ENCODE measurements at regions not wholly inside any gene's neighbourhood (a gene's known extent, or its start where the extent isn't known, plus 50 kb on each side); places are given as distances from the start of the nearest gene placed in this dataset.

- Histone ChIP-seq H3K9ac (ENCODE audit: low read length) (no peak overlapping the region), H3K4me1 (ENCODE audit: control insufficient read depth in 1 of 2, insufficient read depth in 2 of 2, low read length in 2 of 2) (no peaks in the 10 kb centered on the region), H3K4me2 (ENCODE audit: low read length) (no peak overlapping the region), H3K27me3 (ENCODE audit: insufficient read depth, low read length) (no peaks in the 10 kb centered on the region), H3K79me2 (ENCODE audit: control insufficient read depth, insufficient read depth, low read length, poor library complexity) (no peaks in the 10 kb centered on the region), H4K12ac (ENCODE audit: low read depth, low read length) (no peak overlapping the region), H3K9me3 (ENCODE audit: insufficient read depth, low read depth, low read length) (no peaks in the 10 kb centered on the region), H3K18ac (ENCODE audit: low read length) (no peak overlapping the region), H2BK5ac (ENCODE audit: low read depth, low read length, poor library complexity) (no peak overlapping the region), H2AK5ac (ENCODE audit: low read length) (no peak overlapping the region), H3K23ac (ENCODE audit: low read length) (no peak overlapping the region), H4K8ac (ENCODE audit: low read depth, low read length) (no peak overlapping the region), H3K4me3 (ENCODE audit: low read depth, low read length) (no peak overlapping the region), H3K27ac (ENCODE audit: low read depth, low read length) (no peak overlapping the region), H3K79me1 (ENCODE audit: low read length) (no peaks in the 10 kb centered on the region), H2AFZ (ENCODE audit: insufficient read depth, low read length, poor library complexity) (no peak overlapping the region), H4K91ac (ENCODE audit: low read depth, low read length) (no peak overlapping the region), H2BK12ac (ENCODE audit: low read length) (no peak overlapping the region), H3K4ac (ENCODE audit: low read depth, low read length) (no peak overlapping the region), H3K36me3 (ENCODE audit: control insufficient read depth in 1 of 2, insufficient read depth in 2 of 2, low read length in 2 of 2) (no peaks in the 10 kb centered on the region), H2BK120ac (ENCODE audit: insufficient read depth, low read length, poor library complexity) (no peak overlapping the region), H3K14ac (ENCODE audit: low read length) (no peak overlapping the region)
- no CpG with 5 or more reads among the region's 6 CpGs for WGBS (ENCODE audit: extremely low coverage, insufficient coverage, insufficient read length)
- DNase-seq: no peak
Observed at GRCh38 chr4:179486570-179487335, 2044.5 kb upstream of the AGA start.

- H3K4me2 ChIP-seq (ENCODE audit: low read length): no peak overlapping the region
- H3K27me3 ChIP-seq (ENCODE audit: insufficient read depth, low read length): no peaks in the 10 kb centered on the region
- H3K4ac ChIP-seq (ENCODE audit: low read depth, low read length): no peak overlapping the region
- H3K9me3 ChIP-seq (ENCODE audit: insufficient read depth, low read depth, low read length): no peaks in the 10 kb centered on the region
- DNase-seq: no peak
- no peak overlapping the region for H4K91ac ChIP-seq (ENCODE audit: low read depth, low read length)
- H2BK5ac ChIP-seq (ENCODE audit: low read depth, low read length, poor library complexity): no peak overlapping the region
- H3K79me2 ChIP-seq (ENCODE audit: control insufficient read depth, insufficient read depth, low read length, poor library complexity): no peaks in the 10 kb centered on the region
- no peak overlapping the region for H3K14ac ChIP-seq (ENCODE audit: low read length)
- H4K12ac ChIP-seq (ENCODE audit: low read depth, low read length): no peak overlapping the region
- H2BK120ac ChIP-seq (ENCODE audit: insufficient read depth, low read length, poor library complexity): no peak overlapping the region
- no peak overlapping the region for H2AFZ ChIP-seq (ENCODE audit: insufficient read depth, low read length, poor library complexity)
- H3K9ac ChIP-seq (ENCODE audit: low read length): no peak overlapping the region
- no peak overlapping the region for H3K18ac ChIP-seq (ENCODE audit: low read length)
- no peak overlapping the region for H2BK12ac ChIP-seq (ENCODE audit: low read length)
- H4K8ac ChIP-seq (ENCODE audit: low read depth, low read length): no peak overlapping the region
- no peak overlapping the region for H3K23ac ChIP-seq (ENCODE audit: low read length)
- H2AK5ac ChIP-seq (ENCODE audit: low read length): no peak overlapping the region
- no peaks in the 10 kb centered on the region for H3K36me3 ChIP-seq (ENCODE audit: control insufficient read depth in 1 of 2, insufficient read depth in 2 of 2, low read length in 2 of 2)
- no peaks in the 10 kb centered on the region for H3K79me1 ChIP-seq (ENCODE audit: low read length)
- H3K4me3 ChIP-seq (ENCODE audit: low read depth, low read length): no peak overlapping the region
- H3K4me1 ChIP-seq (ENCODE audit: control insufficient read depth in 1 of 2, insufficient read depth in 2 of 2, low read length in 2 of 2): no peaks in the 10 kb centered on the region
- WGBS (ENCODE audit: extremely low coverage, insufficient coverage, insufficient read length): no CpG with 5 or more reads among the region's 3 CpGs
- no peak overlapping the region for H3K27ac ChIP-seq (ENCODE audit: low read depth, low read length)
Observed at GRCh38 chr4:179492260-179493080, 2050.2 kb upstream of the AGA start.

GRCh38 chr4:179503976-179504375, 2061.7 kb upstream of the AGA start:
- no peak overlapping the region for H3K14ac ChIP-seq (ENCODE audit: low read length)
- H4K8ac ChIP-seq (ENCODE audit: low read depth, low read length): no peak overlapping the region
- WGBS (ENCODE audit: extremely low coverage, insufficient coverage, insufficient read length): no CpG with 5 or more reads among the region's 1 CpG
- H4K91ac ChIP-seq (ENCODE audit: low read depth, low read length): no peak overlapping the region
- no peak overlapping the region for H2BK120ac ChIP-seq (ENCODE audit: insufficient read depth, low read length, poor library complexity)
- no peaks in the 10 kb centered on the region for H3K79me1 ChIP-seq (ENCODE audit: low read length)
- H3K9ac ChIP-seq (ENCODE audit: low read length): no peak overlapping the region
- H3K27me3 ChIP-seq (ENCODE audit: insufficient read depth, low read length): no peaks in the 10 kb centered on the region
- no peak overlapping the region for H3K27ac ChIP-seq (ENCODE audit: low read depth, low read length)
- no peak overlapping the region for H2AFZ ChIP-seq (ENCODE audit: insufficient read depth, low read length, poor library complexity)
- H3K9me3 ChIP-seq (ENCODE audit: insufficient read depth, low read depth, low read length): no peaks in the 10 kb centered on the region
- H3K79me2 ChIP-seq (ENCODE audit: control insufficient read depth, insufficient read depth, low read length, poor library complexity): no peaks in the 10 kb centered on the region
- no peaks in the 10 kb centered on the region for H3K4me1 ChIP-seq (ENCODE audit: control insufficient read depth in 1 of 2, insufficient read depth in 2 of 2, low read length in 2 of 2)
- H2AK5ac ChIP-seq (ENCODE audit: low read length): no peak overlapping the region
- no peak overlapping the region for H3K18ac ChIP-seq (ENCODE audit: low read length)
- H3K4ac ChIP-seq (ENCODE audit: low read depth, low read length): no peak overlapping the region
- no peak for DNase-seq
- no peak overlapping the region for H2BK5ac ChIP-seq (ENCODE audit: low read depth, low read length, poor library complexity)
- no peak overlapping the region for H3K23ac ChIP-seq (ENCODE audit: low read length)
- H4K12ac ChIP-seq (ENCODE audit: low read depth, low read length): no peak overlapping the region
- no peak overlapping the region for H3K4me2 ChIP-seq (ENCODE audit: low read length)
- H2BK12ac ChIP-seq (ENCODE audit: low read length): no peak overlapping the region
- H3K36me3 ChIP-seq (ENCODE audit: control insufficient read depth in 1 of 2, insufficient read depth in 2 of 2, low read length in 2 of 2): no peaks in the 10 kb centered on the region
- H3K4me3 ChIP-seq (ENCODE audit: low read depth, low read length): no peak overlapping the region

GRCh38 chr4:179509489-179509888, 2067.3 kb upstream of the AGA start:
- no peak overlapping the region for H3K27ac ChIP-seq (ENCODE audit: low read depth, low read length)
- no peaks in the 10 kb centered on the region for H3K4me1 ChIP-seq (ENCODE audit: control insufficient read depth in 1 of 2, insufficient read depth in 2 of 2, low read length in 2 of 2)
- H3K4me2 ChIP-seq (ENCODE audit: low read length): no peak overlapping the region
- H4K91ac ChIP-seq (ENCODE audit: low read depth, low read length): no peak overlapping the region
- no peak overlapping the region for H3K18ac ChIP-seq (ENCODE audit: low read length)
- no peak overlapping the region for H3K4me3 ChIP-seq (ENCODE audit: low read depth, low read length)
- H3K23ac ChIP-seq (ENCODE audit: low read length): no peak overlapping the region
- WGBS (ENCODE audit: extremely low coverage, insufficient coverage, insufficient read length): no CpG with 5 or more reads among the region's 1 CpG
- H3K36me3 ChIP-seq (ENCODE audit: control insufficient read depth in 1 of 2, insufficient read depth in 2 of 2, low read length in 2 of 2): no peaks in the 10 kb centered on the region
- no peak overlapping the region for H2BK120ac ChIP-seq (ENCODE audit: insufficient read depth, low read length, poor library complexity)
- no peak overlapping the region for H2BK12ac ChIP-seq (ENCODE audit: low read length)
- no peak overlapping the region for H2AFZ ChIP-seq (ENCODE audit: insufficient read depth, low read length, poor library complexity)
- H2AK5ac ChIP-seq (ENCODE audit: low read length): no peak overlapping the region
- DNase-seq: no peak
- H3K27me3 ChIP-seq (ENCODE audit: insufficient read depth, low read length): no peaks in the 10 kb centered on the region
- H3K4ac ChIP-seq (ENCODE audit: low read depth, low read length): no peak overlapping the region
- H4K12ac ChIP-seq (ENCODE audit: low read depth, low read length): no peak overlapping the region
- H4K8ac ChIP-seq (ENCODE audit: low read depth, low read length): no peak overlapping the region
- H3K9ac ChIP-seq (ENCODE audit: low read length): no peak overlapping the region
- H3K9me3 ChIP-seq (ENCODE audit: insufficient read depth, low read depth, low read length): no peaks in the 10 kb centered on the region
- H3K79me1 ChIP-seq (ENCODE audit: low read length): no peaks in the 10 kb centered on the region
- H3K14ac ChIP-seq (ENCODE audit: low read length): no peak overlapping the region
- H3K79me2 ChIP-seq (ENCODE audit: control insufficient read depth, insufficient read depth, low read length, poor library complexity): no peaks in the 10 kb centered on the region
- H2BK5ac ChIP-seq (ENCODE audit: low read depth, low read length, poor library complexity): no peak overlapping the region
